ENCODE measurements at regions not wholly inside any gene's neighbourhood (a gene's known extent, or its start where the extent isn't known, plus 50 kb on each side); places are given as distances from the start of the nearest gene placed in this dataset.

DNA sequence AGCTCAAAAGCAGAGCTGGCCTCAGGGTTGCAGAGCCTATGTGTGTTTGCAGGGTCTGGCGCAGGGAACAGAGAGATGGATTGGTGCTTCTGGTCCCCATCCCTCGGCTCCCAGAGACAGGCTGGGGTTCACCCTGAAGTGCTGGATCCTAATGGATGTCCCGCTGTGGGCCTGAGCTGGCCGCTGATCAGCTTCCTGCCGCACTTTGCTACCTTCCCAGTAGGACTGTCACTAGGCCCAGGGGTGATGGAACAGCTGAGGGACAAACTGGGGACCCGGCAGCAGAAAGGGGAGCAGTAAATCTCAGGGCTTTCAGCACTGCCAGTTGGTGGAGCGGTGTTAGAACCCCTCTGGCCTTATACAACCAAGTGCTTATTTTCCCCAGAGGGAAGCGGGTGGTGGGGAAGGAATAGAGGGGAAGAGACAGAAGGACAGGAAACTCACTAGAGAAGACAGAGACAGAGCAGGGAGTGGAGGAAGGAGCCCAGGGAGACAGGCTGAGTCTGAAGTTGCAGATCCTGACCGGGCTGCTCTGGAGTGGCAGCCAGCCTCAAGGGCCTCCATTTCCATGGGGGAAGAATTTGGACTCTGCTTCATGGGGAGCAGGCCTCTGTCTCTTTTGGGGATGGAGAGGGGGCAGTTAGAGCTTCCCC is 78.6 kb downstream of the MRM1 start:
- TF ChIP-seq TAF1 (IDR thresholded peaks at IDR 0.05; ENCODE audit: borderline replicate concordance, insufficient read depth, low read length) = no peak
- TF ChIP-seq POLR2AphosphoS5 (IDR thresholded peaks at IDR 0.05; ENCODE audit: low read depth, low read length) = no peak
- no peak for TF ChIP-seq FOXP2 (optimal IDR thresholded peaks at IDR 0.05; ENCODE audit: borderline replicate concordance, extremely low read depth, extremely low read length, insufficient read depth)
- TF ChIP-seq SIN3A (IDR thresholded peaks at IDR 0.05; ENCODE audit: borderline replicate concordance, insufficient read depth, low read length) = no peak
- TF ChIP-seq, protein P1, sequence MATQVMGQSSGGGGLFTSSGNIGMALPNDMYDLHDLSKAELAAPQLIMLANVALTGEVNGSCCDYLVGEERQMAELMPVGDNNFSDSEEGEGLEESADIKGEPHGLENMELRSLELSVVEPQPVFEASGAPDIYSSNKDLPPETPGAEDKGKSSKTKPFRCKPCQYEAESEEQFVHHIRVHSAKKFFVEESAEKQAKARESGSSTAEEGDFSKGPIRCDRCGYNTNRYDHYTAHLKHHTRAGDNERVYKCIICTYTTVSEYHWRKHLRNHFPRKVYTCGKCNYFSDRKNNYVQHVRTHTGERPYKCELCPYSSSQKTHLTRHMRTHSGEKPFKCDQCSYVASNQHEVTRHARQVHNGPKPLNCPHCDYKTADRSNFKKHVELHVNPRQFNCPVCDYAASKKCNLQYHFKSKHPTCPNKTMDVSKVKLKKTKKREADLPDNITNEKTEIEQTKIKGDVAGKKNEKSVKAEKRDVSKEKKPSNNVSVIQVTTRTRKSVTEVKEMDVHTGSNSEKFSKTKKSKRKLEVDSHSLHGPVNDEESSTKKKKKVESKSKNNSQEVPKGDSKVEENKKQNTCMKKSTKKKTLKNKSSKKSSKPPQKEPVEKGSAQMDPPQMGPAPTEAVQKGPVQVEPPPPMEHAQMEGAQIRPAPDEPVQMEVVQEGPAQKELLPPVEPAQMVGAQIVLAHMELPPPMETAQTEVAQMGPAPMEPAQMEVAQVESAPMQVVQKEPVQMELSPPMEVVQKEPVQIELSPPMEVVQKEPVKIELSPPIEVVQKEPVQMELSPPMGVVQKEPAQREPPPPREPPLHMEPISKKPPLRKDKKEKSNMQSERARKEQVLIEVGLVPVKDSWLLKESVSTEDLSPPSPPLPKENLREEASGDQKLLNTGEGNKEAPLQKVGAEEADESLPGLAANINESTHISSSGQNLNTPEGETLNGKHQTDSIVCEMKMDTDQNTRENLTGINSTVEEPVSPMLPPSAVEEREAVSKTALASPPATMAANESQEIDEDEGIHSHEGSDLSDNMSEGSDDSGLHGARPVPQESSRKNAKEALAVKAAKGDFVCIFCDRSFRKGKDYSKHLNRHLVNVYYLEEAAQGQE (IDR thresholded peaks at IDR 0.05; ENCODE audit: insufficient read depth in 1 of 2, low read depth in 2 of 2, low read length in 2 of 2) = no peak

DNA sequence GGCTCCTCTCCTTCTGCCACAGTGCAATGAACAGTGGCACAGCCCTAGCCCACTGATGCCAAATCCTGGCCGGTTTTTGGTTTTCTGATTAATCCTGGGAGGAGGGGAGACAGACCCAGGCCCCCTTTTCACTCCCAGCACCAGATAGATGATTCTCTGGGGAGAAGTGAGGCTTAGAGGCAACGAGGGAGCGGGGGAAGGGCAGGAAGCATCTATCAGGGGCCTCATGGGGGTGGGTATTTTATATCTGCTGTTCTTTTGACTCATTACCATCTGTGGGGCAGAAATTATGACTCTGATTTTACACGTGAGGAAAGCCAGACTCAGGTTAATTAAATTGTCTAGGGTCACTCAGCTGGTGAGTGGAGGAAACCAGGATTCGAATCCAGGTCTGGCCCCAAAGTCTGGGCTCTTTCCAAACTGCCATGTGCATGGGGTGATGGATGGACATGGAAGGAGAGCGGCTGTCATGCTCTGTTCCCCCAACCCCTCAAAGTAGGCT is 79.4 kb downstream of the MRM1 start:
- TF ChIP-seq POLR2AphosphoS5 (IDR thresholded peaks at IDR 0.05; ENCODE audit: low read depth, low read length) (no peak), SIN3A (IDR thresholded peaks at IDR 0.05; ENCODE audit: borderline replicate concordance, insufficient read depth, low read length) (no peak), TAF1 (IDR thresholded peaks at IDR 0.05; ENCODE audit: borderline replicate concordance, insufficient read depth, low read length) (no peak)

DNA sequence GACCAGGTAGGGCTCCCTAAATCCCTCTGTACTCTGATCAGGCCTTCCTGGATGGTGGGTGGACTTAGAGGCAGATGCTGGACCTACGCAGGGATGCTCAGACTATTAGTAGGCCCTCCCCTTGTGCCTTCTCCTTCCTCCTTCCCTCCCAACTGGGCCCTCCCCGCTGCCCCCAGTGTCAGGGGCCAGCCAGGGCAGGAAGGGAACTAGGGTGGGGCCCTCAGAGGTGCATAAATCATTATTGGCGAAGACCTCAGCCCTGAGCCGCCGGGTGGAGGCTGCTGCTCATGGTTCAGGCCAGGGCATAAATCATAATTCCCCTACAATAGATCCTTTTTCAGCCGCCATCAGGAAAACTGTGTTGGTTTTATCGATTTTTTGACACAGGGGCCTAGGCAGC is 81.4 kb downstream of the MRM1 start:
- no peak for TF ChIP-seq SIN3A (IDR thresholded peaks at IDR 0.05; ENCODE audit: borderline replicate concordance, insufficient read depth, low read length)
- TF ChIP-seq POLR2AphosphoS5 (IDR thresholded peaks at IDR 0.05; ENCODE audit: low read depth, low read length) = no peak
- TF ChIP-seq TAF1 (IDR thresholded peaks at IDR 0.05; ENCODE audit: borderline replicate concordance, insufficient read depth, low read length) = no peak
- TF ChIP-seq, protein P1 (IDR thresholded peaks at IDR 0.05; ENCODE audit: insufficient read depth in 1 of 2, low read depth in 2 of 2, low read length in 2 of 2) = no peak
- no peak for TF ChIP-seq FOXP2 (optimal IDR thresholded peaks at IDR 0.05; ENCODE audit: borderline replicate concordance, extremely low read depth, extremely low read length, insufficient read depth)

DNA sequence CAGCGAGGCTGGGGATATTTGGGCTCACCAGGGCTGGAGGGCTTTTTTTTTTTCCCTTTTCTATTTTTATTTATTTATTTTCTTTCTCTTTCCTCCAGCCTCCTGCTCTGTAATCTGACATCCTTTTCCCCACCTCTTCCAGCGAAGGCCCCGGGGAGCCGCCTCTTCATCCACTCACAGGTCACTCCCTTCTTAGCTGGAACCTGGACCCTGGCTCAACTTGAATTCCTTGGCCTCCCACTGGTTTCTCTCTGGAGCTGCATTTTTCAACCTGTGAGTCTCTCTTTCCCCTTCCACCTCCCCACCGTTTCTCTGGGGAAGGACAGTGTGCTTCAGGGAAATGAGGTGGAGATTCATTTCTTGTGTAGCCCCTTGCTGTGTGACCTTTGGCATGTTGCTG is 82.0 kb downstream of the MRM1 start:
- TF ChIP-seq TAF1 (IDR thresholded peaks at IDR 0.05; ENCODE audit: borderline replicate concordance, insufficient read depth, low read length) = no peak
- TF ChIP-seq POLR2AphosphoS5 (IDR thresholded peaks at IDR 0.05; ENCODE audit: low read depth, low read length) = no peak
- TF ChIP-seq, protein P1 (IDR thresholded peaks at IDR 0.05; ENCODE audit: insufficient read depth in 1 of 2, low read depth in 2 of 2, low read length in 2 of 2) = no peak
- TF ChIP-seq FOXP2 (optimal IDR thresholded peaks at IDR 0.05; ENCODE audit: borderline replicate concordance, extremely low read depth, extremely low read length, insufficient read depth) = no peak
- no peak for TF ChIP-seq SIN3A (IDR thresholded peaks at IDR 0.05; ENCODE audit: borderline replicate concordance, insufficient read depth, low read length)

DNA sequence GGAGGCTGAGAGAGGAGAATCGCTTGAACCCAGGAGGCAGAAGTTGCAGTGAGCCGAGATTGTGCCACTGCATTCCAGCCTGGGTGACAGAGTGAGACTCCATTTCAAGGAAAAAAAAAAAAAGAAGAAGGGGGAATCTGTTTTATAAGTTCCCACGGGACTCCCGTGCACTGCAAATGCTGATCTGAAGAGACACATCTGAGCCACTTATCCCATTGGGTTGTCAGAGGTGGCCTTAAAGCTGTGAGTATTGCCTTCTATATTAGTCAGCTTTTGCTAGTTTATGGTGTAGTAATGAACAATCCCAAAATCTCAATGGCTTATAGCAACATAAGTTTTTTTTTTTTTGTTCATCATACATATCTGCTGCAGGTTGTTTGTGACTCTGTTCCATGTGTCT is 82.8 kb downstream of the MRM1 start:
- TF ChIP-seq TAF1 (IDR thresholded peaks at IDR 0.05; ENCODE audit: borderline replicate concordance, insufficient read depth, low read length) (no peak), POLR2AphosphoS5 (IDR thresholded peaks at IDR 0.05; ENCODE audit: low read depth, low read length) (no peak), FOXP2 (optimal IDR thresholded peaks at IDR 0.05; ENCODE audit: borderline replicate concordance, extremely low read depth, extremely low read length, insufficient read depth) (no peak), SIN3A (IDR thresholded peaks at IDR 0.05; ENCODE audit: borderline replicate concordance, insufficient read depth, low read length) (no peak)
- TF ChIP-seq, protein P1 (IDR thresholded peaks at IDR 0.05; ENCODE audit: insufficient read depth in 1 of 2, low read depth in 2 of 2, low read length in 2 of 2) = no peak
